GM19324 (cell line): ENCODE measurements at regions not wholly inside any gene's neighbourhood (a gene's known extent, or its start where the extent isn't known, plus 50 kb on each side); places are given as distances from the start of the nearest gene placed in this dataset.

Experiments
- ATAC-seq: cut with Tn5 transposase; IDR thresholded peaks from one replicate; pipeline ENCODE4 v1.9.1; 2021; ENCODE audit warnings: mild to moderate bottlenecking, moderate library complexity; ENCODE audit not compliant: unreplicated experiment, low FRiP score

DNA sequence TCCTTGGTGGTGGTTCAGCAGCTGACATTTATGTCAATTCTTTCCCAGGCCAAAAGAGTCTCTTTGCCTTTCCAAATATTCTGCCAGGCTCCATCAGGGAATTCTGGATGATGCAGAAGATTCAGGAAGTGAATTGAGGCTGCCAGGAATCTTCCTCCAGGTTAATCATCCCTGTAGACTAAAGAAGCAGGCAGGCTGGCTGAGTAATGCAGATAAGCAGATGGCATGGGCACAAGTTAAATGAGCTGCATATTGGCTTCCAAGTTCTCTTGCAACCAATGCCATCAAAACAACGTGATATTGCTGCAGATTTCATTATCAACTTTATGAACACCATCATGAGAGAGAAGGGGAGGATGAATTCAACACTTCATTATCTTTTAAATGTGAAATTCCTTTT, 324.5 kb downstream of the KCNN2 start:
- ATAC-seq = no peak

DNA sequence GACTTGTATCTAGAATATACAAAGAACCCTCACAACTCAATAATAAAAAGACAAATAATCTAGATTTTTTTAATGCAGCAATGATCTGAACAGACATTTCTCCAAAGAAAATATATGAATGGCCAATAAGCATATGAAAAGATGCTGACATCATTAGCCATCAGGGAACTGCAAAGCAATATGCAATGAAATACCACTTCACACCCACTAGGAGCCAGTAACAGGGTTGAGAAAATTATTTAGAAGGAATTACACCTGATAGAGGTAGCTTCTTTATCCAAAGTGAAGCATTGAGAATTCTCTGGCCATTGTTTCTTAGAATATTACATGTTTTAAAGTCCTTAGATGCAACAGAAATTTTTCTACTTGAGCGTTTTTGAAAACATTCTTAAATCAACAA, 316.9 kb downstream of the KCNN2 start:
- ATAC-seq = no peak

DNA sequence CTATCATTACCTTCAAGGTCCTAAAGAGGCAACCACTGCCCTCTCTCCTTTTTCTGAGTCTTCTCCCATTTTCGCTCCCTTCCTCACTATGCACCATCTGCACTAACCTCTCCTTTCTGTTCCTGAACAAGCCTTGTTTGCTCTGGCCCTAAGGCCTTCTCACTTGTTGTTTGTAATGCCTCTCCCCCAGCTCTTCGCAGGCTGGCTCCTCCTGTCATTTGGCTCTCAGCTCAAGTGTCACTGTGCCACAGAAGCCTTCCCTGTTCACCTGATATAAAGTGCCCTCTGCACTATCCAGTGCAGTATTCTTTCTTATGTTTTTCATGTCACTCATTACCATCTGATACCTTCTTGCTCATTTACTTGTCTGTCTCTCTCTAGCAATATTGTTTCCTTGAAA, 303.7 kb downstream of the KCNN2 start:
- no peak for ATAC-seq

DNA sequence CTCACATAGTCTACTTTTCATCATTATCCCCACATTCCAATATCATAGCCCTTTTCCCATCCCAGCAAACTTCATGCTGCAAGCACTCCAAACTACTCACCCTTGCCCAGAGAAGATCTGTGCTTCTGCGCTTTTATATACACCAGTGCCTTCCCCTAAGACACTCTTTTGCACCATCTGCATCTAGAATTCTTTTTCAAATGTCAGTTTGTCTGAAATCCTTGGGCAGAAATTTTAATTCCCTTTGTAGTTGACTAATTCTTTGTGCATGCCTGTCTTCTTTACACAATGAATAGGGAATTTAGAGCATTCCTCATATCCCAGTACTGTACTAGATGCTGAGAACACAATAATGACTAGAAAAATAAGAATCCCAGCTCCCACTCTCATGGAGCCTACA, 298.9 kb downstream of the KCNN2 start:
- ATAC-seq = no peak

DNA sequence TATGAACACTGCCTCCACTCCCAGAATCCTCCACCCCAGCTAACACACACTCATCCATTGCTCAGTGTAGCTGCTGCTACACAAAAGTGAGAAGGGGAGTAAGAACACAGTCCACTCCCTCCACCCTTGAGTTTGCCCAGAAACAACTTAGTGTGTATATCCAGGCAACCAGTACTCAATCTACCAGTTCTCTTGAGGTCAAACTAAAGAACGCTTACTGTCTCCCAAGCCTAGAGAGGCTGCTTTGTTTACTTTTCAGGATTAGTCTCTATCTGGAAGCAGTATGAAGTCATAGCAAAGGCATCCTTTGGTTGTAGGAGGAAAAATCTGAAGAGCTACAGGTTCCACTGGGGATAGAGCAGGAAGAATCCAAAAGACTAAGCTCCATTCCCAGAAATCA, 296.3 kb downstream of the KCNN2 start:
- no peak for ATAC-seq

DNA sequence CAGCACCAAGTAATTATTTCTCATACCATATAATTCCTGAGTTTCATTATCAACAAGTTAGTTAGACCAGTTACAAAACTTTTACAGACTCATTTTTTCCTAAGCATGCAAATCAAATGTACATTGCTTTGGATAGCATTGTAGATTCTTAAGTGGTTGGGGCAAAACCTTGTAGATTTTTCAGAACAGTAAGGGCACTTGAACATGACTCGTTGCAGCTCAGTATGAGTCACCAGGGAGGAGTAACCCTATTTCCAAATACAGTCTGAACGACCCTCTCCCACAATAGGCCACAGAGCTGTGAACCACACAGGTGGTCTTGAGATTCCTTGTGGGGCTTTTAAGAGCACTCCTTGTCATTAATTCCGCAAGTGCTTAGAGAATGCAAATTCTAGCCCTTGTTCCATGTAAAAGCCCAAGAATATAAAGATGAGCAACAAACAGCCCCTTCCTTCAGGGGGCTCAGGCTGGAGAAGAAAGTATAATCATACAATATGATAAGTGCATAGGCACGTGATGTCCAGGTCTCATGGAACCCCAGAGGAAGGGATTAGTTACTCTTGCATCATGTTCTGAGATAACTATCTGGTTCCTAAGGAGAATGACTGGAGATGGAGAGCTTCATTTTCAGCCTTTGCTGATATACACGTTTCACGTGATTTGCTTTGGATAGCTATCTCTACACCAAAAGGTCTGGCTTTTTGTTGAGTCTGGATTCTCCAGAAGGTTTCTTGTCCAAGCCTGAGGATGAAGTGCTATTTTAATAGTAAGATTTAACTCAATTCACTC, 295.7 kb downstream of the KCNN2 start:
- ATAC-seq = no peak

DNA sequence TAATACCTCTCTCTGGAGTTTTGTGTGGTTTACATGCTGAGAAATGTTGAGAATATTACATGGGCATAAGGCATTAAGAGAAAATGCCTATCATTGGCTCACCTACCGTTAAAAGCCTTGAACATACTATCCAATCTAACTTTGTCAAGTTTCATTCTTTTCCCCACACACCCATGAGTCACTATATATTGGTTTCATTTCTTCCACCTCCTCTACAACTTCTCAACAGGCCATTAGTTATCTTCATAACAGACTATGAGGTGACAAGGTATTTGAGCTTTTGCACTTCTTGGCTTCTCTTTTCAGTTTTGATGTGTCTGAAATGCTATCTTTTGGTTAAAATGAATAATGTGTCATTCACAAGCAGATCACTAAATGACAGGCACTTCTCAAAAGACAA, 288.0 kb downstream of the KCNN2 start:
- no peak for ATAC-seq

DNA sequence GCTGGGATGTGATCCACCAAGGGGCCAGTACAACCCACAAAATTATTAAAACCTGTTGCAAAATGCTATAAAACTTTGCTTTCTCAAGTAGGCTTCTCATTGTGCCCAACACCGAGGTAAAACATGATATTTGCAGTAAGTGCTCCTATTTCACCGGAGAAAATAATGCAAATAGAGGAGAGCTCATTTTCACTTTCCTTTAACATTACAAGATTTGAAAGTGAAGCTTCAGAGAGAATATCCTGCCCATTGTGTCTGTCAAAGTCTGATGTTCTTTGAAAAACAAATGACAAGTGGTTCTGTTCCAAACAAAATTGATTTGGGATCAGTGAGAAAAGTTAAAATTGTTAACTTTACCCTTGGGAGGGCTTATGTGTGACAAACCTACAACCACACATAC, 287.1 kb downstream of the KCNN2 start:
- ATAC-seq = no peak

DNA sequence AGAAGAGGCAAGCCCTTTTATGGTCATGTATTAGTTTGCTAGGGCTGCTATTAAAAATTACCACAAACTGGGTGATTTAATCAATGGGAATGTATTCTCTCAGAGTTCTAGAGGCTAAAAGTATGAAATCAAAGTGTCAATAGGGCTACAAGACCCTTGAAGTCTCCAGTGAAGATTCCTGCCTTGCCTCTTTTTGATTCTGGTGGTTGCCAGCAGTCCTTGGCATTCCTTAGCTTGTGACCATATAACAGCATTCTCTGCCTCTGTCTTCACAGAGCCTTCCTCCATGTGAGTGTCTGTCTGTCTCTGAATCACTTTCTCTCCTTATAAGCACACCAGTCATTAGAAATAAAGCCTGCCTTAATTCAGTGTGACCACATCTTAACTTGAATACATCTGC, 282.7 kb downstream of the KCNN2 start:
- no peak for ATAC-seq

DNA sequence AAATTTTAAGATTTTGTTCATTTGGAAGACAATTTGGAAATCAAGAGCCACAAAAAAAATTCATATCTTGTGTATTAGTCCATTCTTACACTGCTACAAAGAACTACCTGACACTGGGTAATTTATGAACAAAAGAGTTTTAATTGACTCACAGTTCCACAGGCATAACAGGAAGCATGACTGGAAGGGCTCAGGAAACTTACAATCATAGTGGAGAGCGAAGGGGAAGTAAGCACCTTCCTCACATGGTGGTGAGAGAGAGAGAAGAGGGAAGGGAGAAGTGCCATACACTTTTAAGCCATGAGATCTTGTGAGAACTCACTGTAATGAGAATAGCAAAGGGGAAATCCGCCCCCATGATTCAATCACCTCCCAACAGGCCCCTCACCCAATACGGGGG, 274.4 kb downstream of the KCNN2 start:
- no peak for ATAC-seq

DNA sequence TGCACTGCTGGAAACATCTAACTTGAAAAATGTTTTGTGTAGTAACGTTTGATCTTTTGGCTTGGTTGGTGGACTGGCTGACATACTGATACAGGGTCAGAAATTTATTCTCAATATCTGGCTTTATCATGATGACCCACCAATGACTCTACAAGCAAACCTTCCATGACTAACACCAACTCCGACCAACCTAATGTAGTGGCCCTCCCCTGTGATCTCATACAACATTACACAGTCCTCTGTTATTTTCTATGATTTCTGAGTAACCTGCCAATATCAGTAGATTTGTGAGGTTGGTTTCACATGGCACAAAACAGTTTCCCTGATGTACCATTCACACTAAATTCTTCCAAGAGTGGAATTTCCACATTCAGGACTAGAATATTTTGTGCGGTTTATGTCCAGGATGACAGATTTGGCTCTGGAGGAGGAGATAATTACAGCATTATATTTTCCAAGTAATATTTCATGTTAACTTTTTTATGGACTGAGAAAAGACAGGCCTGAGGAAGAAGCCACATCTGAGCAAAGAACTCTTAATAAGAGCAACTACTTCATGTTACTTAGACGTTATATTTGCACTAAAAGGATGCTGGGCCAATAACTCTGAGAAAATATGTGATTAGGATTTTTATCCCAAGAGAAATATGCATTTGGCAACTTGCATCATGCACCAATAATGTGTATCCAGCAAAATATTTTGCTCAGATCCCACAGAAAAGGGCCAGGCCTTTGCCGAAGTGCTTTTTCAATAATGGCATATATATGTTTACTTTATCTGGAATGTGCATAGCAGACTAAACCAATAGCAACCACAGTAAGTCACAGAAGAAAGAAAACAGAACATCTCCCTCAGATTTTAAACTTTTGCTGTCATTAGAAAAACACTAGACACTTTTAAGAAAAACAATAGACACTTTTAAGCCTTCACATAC, 273.4 kb downstream of the KCNN2 start:
- no peak for ATAC-seq

DNA sequence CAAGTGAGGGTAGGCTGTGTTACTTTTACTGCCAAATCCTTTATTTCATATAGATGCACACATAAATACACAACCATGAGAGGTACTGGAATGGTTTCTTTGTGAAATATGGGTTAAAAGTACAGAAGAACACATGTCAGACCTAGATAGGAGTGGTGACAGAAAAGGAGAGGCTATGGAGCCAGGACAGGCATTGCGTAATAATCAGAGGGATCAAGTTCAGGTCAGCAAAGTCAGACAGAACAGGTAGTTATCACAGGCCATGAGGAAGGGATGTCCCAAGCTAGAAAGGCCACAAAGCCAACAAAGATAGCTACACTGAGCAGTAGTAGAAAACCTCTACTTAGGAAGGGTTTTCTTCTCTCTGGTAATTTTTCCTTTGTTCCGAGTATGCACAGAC, 272.6 kb downstream of the KCNN2 start:
- ATAC-seq = no peak

DNA sequence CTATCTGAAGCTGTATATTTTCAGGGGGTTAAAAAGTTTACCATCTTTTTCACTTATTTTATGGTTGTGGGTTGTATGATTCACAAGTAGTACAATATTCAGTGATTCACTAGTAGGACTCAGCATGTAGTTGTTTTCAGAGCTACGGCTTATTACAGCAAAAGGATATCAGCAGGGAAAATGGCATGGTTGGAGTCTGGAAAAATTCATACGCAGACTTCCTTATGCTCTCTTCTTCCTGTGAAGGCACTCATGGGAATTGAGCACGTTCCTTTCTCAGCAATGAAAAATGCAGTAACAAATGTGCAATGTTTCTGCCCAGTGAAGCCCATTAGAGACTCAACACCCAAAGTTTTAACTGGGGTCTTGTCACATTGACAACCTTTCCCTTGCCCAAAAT, 250.5 kb downstream of the KCNN2 start:
- no peak for ATAC-seq

DNA sequence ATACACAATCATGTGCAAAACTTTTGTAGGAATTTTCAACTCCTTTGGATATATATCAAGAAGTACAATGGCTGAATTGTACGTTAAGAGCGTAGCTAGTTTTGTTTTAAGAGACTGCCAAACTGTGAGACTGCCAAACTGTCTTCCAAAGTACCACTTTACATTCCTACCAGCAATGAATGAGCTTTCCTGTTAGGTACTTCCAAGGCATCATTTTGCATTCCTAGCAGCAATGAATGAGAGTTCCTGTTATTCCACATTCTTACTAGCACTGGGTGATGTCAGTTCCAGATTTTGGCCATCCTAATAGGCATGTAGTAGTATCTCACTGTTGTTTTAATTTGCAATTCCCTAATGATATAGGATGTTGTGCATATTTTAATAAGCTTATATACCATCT, 219.3 kb downstream of the KCNN2 start:
- ATAC-seq = no peak

DNA sequence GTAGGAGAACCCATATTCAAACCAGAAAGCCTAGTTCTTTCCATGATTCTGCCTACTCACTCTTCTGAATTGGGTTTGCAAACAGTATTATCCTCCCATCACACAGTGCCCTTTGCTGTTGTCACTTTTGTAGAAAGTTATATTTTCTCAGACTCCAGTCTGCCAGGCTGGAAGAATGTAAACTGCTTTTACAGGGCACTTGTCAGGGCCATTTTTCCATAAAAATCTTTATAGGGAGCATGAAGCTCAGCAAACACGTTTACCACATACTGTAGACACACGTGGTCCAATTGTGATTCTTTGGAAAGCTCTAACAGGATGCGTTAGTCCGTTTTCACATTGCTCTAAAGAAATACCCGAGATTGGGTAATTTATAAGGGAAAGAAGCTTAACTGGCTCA, 204.0 kb downstream of the KCNN2 start:
- no peak for ATAC-seq

DNA sequence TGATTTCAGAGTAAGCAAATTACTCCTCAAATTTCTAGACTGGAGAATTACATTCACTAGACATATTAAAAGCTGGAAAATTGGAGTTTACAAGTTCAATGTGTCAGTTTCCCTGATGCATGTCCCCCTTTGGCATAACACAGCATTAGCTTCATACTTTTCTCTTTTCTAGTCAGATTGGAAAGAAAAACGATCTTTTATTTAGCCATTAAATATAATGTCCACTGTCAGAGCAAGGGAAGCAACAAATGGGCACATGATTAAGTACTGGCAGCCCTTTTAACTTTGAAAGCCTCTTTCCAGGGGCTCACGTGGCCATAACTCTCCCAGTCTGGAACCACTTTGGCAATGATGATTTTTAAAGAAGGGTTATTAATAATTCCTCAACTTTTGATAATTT, 203.3 kb downstream of the KCNN2 start:
- no peak for ATAC-seq

DNA sequence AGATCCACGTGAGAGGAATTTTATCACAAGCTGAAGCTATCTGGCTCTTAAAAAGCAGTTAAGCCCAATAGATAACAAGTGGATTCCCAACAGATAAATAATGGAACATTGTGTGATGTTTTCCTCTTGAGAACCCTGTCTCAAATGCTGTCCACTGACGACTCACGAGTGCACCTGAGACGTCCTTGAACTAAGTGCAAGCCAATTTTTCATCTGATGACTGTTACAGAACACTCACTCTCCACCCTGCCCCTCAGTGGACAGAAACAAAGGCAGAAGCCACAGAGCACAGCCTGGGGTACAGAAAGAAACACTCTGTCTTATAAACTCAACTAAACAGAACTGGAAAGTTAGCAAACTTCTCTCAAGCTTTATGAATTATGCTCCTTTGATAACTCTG, 199.5 kb downstream of the KCNN2 start:
- ATAC-seq = no peak
